Vagina (tissue), 2 donors: ENCODE measurements at regions not wholly inside any gene's neighbourhood (a gene's known extent, or its start where the extent isn't known, plus 50 kb on each side); places are given as distances from the start of the nearest gene placed in this dataset.
"Not testable (repeated sequence)": the region's sequence is repeated elsewhere in the genome, so short reads cannot be mapped to it uniquely, and the experiment has no call there.

ENCODE experiments used
- DNase-seq, 2 donors: peaks; one replicate each; pipeline ENCODE4 v3.0.0-alpha.2; 2017; ENCODE audit errors: extremely low spot score in 2 of 2
- H3K27ac ChIP-seq: fragments of 200-600 bp; sonication (generic); one replicate; pipeline ENCODE4 v1.5.1; 2019
- H3K27me3 ChIP-seq: fragments of 200-600 bp; sonication (generic); one replicate; pipeline ENCODE4 v1.5.1; 2019
- H3K36me3 ChIP-seq, 2 donors: fragments of 200-600 bp; sonication (generic); one replicate each; pipeline ENCODE4 v1.5.1; 2017 to 2019
- H3K4me1 ChIP-seq: fragments of 200-600 bp; sonication (generic); one replicate; pipeline ENCODE4 v1.5.1; 2019
- H3K4me3 ChIP-seq, 2 donors: fragments of 200-600 bp; sonication (generic); 1 replicate in 1 of 2; 2 replicates in 1 of 2; pipeline ENCODE4 v1.5.1; 2016 to 2019
- H3K9me3 ChIP-seq: fragments of 200-600 bp; sonication (generic); one replicate; pipeline ENCODE4 v1.5.1; 2019
- POLR2A ChIP-seq, 2 donors: fragments of 450-650 bp; IDR thresholded peaks; one replicate each; pipeline ENCODE4 v1.6.1; 2017; ENCODE audit warnings: antibody characterized with exemption in 2 of 2, mild to moderate bottlenecking in 2 of 2, moderate library complexity in 2 of 2
- POLR2AphosphoS5 ChIP-seq, 2 donors: sonication (generic); formaldehyde crosslinking; IDR thresholded peaks; one replicate each; pipeline ENCODE4 v1.9.0; 2017; ENCODE audit warnings: antibody characterized with exemption in 2 of 2, mild to moderate bottlenecking in 2 of 2, low read depth in 1 of 2; ENCODE audit not compliant: insufficient read depth in 1 of 2
- intact Hi-C: fragments of 100-400 bp; cut with DNase I; formaldehyde crosslinking; loops from one replicate; pipeline ENCODE4 v1.15.1; 2023
- TF ChIP-seq, protein P1 (sequence below), 3 experiments: fragments of 450-650 bp in 2 of 3; fragments of 200-600 bp in 1 of 3; sonication (generic) in 1 of 3; IDR thresholded peaks; one replicate each; pipeline ENCODE4 v1.5.1; 2017 to 2019; ENCODE audit warnings: antibody characterized with exemption in 3 of 3, mild to moderate bottlenecking in 2 of 3, moderate library complexity in 2 of 3

DNA sequence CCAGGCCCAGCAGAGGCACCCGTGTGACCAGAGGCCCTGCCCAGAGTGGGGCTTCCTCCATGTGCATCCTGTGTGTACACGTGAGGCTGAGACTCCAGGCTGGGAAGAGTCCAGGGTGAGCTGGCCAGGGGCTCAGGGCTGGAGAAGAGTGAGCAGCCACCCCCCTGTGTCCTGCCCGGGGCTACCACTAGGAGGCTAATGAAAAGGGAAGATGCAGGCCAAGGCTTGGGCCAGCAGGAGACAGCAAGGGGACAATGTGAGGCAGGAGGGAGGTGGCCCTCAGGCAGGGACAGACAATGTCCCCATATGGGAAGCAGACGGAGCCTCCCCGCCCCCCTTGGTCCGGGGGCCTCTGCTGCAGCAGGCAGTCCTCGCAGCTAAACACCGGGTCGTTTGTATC lies 102.0 kb downstream of the HIF1AN start:
- Histone ChIP-seq H3K27ac (no peak overlapping the region), H3K36me3 (no peaks in the 10 kb centered on the region), H3K4me1 (no peaks in the 10 kb centered on the region), H3K4me3 (no peak overlapping the region), H3K27me3 (no peaks in the 10 kb centered on the region), H3K9me3 (no peaks in the 10 kb centered on the region)
- TF ChIP-seq, protein P1, sequence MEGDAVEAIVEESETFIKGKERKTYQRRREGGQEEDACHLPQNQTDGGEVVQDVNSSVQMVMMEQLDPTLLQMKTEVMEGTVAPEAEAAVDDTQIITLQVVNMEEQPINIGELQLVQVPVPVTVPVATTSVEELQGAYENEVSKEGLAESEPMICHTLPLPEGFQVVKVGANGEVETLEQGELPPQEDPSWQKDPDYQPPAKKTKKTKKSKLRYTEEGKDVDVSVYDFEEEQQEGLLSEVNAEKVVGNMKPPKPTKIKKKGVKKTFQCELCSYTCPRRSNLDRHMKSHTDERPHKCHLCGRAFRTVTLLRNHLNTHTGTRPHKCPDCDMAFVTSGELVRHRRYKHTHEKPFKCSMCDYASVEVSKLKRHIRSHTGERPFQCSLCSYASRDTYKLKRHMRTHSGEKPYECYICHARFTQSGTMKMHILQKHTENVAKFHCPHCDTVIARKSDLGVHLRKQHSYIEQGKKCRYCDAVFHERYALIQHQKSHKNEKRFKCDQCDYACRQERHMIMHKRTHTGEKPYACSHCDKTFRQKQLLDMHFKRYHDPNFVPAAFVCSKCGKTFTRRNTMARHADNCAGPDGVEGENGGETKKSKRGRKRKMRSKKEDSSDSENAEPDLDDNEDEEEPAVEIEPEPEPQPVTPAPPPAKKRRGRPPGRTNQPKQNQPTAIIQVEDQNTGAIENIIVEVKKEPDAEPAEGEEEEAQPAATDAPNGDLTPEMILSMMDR (IDR thresholded peaks at IDR 0.05), result no peak
- TF ChIP-seq POLR2AphosphoS5 (IDR thresholded peaks at IDR 0.05; ENCODE audit: insufficient read depth in 1 of 2, low read depth in 1 of 2) (no peak), POLR2A (IDR thresholded peaks at IDR 0.05) (no peak)
- no peak for DNase-seq
- intact Hi-C loops, result no loop called here

DNA sequence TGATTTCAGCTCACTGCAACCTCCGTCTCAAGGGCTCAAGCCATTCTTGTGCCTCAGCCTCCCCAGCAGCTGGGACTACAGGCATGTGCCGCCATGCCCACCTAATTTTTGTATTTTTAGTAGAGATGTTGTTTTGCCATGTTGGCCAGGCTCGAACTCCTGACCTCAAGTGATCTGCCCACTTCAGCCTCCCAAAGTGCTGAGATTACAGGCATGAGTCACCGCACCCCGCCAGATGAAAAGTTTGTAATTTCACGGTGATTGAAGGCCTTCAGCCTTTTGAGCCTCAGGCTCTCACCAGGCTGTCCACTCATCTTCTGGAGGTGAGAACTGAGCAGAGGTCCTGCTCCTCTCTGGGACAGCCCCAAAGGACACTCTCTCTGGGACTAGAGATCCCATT lies 103.2 kb downstream of the HIF1AN start:
- H3K27ac ChIP-seq, H3K27me3 ChIP-seq, H3K4me1 ChIP-seq, H3K4me3 ChIP-seq, H3K36me3 ChIP-seq, intact Hi-C loops, H3K9me3 ChIP-seq, DNase-seq: not testable (repeated sequence)

DNA sequence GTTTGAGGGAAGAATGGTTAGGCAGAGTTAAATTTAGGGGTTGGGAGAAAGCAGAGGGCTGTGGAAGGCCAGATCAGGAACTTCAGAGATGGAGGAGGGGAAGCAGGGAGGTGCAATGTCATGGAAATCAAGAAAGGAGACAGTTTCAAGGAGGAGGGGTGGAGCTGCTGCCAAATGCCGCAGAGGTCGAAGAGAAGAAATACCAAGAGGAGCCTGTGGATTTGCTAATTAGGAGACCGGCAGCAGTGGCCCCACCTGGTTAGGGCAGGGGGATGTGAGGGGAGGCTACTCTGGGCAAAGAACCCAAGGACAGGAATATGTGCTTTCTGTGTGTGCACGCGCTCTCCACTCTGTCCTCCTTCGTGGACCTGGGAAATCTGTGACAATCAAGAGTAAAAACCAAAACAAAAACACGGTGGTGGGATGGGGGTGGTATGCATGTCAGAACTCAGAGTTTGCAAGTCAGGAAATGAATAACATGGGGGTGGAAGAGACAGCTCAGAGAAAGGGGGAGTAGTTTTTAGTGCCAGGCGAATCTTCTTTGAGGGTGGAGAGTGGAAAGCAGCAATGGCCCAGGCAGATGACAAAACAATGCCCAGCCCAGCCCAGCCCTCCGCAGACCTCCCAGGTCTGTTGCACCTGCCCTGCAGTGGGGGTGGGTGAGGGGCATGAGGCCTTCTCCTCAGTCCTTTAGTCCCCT lies 102.9 kb upstream of the PAX2 start:
- Histone ChIP-seq H3K4me3 (no peak overlapping the region), H3K9me3 (no peaks in the 10 kb centered on the region), H3K4me1 (no peaks in the 10 kb centered on the region), H3K36me3 (no peaks in the 10 kb centered on the region), H3K27ac (no peak overlapping the region), H3K27me3 (no peaks in the 10 kb centered on the region)
- intact Hi-C loops, result no loop called here
- no peak for DNase-seq
- TF ChIP-seq POLR2A (IDR thresholded peaks at IDR 0.05) (no peak), POLR2AphosphoS5 (IDR thresholded peaks at IDR 0.05; ENCODE audit: insufficient read depth in 1 of 2, low read depth in 1 of 2) (no peak)
- TF ChIP-seq, protein P1 (IDR thresholded peaks at IDR 0.05), result no peak

DNA sequence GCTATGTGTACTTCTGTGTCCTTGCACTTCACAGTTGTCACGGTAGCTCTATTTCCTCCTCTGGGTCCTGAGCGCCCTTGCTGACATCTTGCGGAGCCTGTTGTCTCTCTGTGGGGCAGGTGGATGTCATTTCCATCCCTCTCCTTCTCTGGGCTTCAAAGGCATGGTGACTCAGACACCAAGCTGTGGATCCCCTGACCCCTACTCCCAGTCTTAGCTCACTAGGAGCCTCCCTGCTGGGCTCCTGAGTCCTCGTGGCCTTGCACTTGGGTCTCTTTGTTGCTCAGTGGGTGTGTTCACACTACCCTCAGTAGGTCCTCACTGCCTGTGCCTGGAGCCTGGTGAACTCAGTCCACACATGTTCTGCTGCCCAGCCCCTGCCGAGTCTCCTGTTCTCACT lies 100.3 kb upstream of the PAX2 start:
- Histone ChIP-seq H3K27me3 (no peaks in the 10 kb centered on the region), H3K4me3 (no peak overlapping the region), H3K27ac (no peak overlapping the region), H3K36me3 (no peaks in the 10 kb centered on the region), H3K4me1 (no peaks in the 10 kb centered on the region), H3K9me3 (no peaks in the 10 kb centered on the region)
- TF ChIP-seq POLR2A (IDR thresholded peaks at IDR 0.05), result no peak
- DNase-seq, result no peak
- intact Hi-C loops, result no loop called here

DNA sequence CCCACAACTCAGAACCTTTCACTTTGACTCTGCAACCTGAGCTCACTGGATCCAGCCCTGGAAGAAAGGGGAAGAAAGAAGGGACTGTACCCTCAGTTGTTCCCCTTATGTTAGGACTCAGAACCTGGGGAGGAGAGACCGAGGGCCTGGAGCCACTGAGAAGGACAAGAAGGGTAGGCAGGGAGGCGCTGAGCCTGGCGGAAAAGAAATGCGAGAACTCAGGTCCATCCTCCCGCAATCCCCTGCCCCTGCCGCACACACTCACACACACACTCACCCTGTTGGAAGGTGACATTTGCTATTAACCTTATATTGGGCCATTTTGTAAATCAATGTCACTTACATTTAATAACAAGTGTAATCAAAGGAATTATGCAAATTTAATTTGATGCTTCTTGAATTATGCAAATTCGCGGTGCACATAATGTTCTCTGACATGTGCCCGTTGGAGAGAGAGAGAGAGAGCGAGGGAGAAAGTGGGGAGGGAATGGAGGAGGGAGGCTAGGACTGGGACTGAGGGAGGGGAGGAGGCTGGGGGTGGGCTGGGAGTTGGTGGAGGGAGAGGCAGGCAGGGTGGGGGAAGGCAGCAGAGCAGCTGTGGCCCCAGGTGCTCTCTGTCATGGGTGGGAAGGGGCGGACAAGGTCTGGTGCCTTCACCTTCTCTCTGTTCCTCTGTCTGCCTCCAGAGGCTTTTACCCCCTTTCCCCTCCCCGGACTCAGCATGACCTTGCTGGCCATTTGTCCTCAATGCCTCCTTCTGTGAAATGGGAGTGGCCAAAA lies 99.6 kb upstream of the PAX2 start:
- Histone ChIP-seq H3K9me3 (no peaks in the 10 kb centered on the region), H3K27me3 (peaks cover 3% of the 10 kb centered on the region), H3K4me1 (no peaks in the 10 kb centered on the region), H3K36me3 (no peaks in the 10 kb centered on the region), H3K4me3 (no peak overlapping the region), H3K27ac (no peak overlapping the region)
- intact Hi-C loops, result no loop called here
- no peak for TF ChIP-seq POLR2A (IDR thresholded peaks at IDR 0.05)
- no peak for TF ChIP-seq POLR2AphosphoS5 (IDR thresholded peaks at IDR 0.05; ENCODE audit: insufficient read depth in 1 of 2, low read depth in 1 of 2)
- TF ChIP-seq, protein P1 (IDR thresholded peaks at IDR 0.05), result no peak
- DNase-seq, result no peak

DNA sequence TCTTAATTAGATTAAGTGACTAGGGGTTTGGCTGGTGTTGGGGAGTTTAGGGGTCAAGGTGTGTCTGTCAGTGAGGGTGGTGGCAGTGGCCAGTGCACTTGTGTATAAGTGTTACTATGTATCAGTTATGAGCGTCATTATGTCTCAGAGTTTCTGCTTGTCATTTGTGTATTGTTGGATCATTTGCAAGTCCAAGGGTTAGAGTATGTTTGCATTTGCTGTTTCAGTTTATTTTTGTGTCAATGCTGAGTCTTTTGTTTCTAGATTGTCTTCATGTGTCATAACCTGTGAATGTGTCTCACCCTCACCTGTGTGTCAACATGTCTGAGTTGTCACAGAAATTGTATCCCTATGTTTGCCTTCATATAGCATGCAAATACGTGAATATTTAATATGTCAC lies 97.5 kb upstream of the PAX2 start:
- Histone ChIP-seq H3K4me1 (no peaks in the 10 kb centered on the region), H3K27ac (no peak overlapping the region), H3K9me3 (no peaks in the 10 kb centered on the region), H3K36me3 (no peaks in the 10 kb centered on the region), H3K27me3 (peaks cover 3% of the 10 kb centered on the region), H3K4me3 (no peak overlapping the region)
- DNase-seq, result no peak
- TF ChIP-seq POLR2A (IDR thresholded peaks at IDR 0.05), result no peak
- TF ChIP-seq POLR2AphosphoS5 (IDR thresholded peaks at IDR 0.05; ENCODE audit: insufficient read depth in 1 of 2, low read depth in 1 of 2), result no peak
- TF ChIP-seq, protein P1 (IDR thresholded peaks at IDR 0.05), result no peak
- intact Hi-C loops, result no loop called here
